ENCODE measurements at regions not wholly inside any gene's neighbourhood (a gene's known extent, or its start where the extent isn't known, plus 50 kb on each side); places are given as distances from the start of the nearest gene placed in this dataset.

DNA sequence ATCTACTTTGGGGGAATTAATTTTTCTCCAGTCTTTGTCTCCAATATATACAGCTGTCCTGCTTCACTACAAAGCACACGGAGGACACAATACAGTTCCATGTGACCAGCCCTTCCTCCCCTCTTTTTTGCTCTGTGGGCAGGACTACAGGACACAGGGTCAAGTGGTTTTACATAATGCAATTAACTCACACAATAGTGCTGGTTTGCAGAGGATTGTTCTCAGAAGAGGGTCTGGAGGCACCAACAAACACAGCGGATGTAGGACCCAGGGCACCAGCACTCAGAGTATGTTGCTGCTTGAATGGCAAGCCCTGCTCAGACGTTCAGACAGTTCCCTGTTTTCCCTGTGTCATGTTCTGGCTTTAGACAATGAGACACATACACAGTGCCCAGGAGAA lies 52.0 kb upstream of the NPTX2 start:
- no peak for DNase-seq

DNA sequence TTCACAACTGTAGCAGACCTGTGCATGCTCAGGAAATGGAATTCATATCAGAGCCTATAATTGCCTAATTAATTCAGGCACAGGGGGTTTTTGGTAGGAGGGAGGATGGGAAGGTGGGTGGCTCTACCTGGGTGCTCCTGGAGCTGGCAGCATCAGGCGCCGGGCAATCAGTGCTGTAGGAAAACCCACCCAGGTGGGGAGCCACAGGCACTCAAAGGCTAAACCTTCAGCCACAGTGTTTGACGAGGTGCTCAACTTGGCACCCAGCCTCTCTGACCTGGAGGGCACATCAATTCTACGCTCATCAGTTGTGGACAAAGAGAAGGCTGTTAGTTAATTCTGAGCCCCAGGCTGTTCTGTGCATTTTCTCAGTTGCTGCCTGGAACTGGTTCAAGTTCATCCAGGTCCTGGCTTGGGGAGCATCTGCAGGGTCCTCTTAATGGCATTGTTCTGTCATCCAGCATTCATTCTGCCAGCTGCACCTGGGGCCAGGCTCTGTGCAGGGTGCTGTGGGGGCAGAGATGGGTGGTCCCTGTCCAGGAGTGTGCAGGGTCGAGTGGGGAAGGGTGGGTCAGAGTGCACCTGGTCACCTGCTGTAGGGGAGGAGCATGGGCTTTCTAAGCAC lies 54.1 kb upstream of the NPTX2 start:
- no peak for DNase-seq

DNA sequence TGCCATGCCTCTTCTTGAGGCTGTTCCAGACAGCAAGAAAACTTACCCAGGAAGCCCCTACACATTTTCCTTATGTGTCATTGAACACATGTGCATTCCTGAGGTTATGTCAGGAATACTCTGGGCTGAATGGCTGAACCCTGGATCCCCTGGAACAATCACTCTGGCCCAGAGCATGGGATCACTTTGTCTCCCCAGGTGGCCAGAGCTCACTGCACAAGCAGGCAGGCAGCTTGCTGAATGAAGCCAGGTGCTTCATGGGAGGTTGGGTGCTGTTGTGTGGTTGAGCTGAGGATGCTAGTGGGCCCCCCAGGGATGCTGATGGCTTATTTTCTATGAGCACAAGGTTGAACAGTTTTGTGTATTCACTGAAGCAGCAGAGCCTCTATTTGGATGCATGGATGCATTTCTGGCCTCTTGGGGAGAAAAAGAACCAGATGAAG lies 54.7 kb upstream of the NPTX2 start:
- DNase-seq = no peak

DNA sequence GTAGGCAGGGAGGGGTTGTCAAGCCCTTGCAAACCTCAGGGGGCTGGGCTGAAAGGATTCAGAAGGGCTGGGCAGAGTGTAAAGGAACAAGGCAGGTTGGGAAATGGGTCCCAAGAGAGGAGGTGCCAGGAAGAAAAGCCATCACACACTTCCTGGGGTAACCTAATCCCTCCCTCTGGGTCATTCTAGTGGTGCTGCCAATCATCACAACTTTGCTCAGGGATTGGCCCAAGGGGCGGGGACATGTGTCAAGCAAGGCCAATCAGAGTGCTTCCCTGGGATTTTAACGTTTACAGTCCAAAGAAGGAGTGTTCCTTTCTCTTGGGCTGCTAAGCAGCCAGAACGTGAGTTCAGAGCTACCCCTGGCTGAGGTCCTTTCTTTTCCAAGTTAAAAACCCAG lies 57.1 kb upstream of the NPTX2 start:
- DNase-seq = no peak

DNA sequence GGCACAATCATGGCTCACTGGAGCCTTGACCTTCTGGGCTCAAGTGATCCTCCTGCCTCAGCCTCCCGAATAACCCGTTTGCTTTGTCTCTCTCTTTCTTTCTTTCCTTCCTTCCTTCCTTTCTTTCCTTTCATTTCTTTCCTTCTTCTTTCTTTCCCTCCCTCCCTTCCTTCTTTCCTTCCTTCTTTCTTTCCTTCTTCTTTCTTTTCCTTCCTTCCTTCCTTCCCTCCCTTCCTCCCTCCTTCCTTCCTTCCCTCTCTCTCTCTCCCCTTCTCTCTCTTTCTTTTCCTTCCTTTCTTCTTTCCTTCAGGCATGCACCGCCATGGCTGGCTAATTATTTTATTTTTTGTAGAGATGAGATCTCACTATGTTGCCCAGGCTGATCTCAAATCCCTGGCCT lies 57.9 kb upstream of the NPTX2 start:
- DNase-seq = no peak

DNA sequence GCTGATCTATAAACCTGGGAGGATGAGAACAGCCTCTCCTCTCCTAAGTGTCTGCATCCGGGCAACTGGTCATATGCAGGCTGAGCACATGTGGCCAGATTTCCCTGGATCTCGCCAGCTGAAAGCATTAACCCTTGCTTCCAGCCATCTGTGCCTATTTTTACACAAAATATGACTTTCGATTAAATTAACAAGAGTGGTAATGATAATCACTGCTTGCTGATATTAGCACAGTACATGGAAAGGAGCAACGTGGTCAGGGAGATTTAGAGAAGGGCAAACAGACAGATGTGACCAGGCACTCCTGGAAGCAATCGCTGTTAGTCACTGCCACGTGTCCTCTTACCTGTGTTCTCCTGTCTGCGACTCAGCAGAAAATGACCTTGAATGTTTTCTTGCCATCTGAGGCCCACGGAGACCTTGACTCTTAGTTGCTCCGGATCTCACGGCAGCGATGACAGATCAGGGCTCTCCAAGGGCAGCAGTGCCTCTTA lies 59.5 kb upstream of the NPTX2 start:
- no peak for DNase-seq

DNA sequence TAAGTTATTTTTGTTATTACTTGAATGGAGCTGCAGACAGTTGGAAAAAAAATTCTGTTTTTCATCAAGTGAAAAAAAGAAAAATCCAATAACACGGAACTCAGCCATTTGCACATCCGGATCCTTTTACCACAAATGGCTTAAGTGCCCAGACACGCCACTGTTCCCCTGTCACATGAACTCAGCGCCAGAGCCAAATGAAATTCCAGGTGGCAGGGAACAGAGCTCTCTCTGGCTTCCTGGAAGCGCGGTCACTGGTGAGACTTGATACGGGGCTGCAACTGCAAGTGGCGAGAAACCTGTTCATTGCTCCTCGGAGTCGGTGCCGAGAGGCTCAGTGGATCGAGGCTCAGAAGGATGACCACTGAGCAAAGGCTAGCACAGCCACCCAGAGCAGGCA lies 60.8 kb upstream of the NPTX2 start:
- DNase-seq = no peak

DNA sequence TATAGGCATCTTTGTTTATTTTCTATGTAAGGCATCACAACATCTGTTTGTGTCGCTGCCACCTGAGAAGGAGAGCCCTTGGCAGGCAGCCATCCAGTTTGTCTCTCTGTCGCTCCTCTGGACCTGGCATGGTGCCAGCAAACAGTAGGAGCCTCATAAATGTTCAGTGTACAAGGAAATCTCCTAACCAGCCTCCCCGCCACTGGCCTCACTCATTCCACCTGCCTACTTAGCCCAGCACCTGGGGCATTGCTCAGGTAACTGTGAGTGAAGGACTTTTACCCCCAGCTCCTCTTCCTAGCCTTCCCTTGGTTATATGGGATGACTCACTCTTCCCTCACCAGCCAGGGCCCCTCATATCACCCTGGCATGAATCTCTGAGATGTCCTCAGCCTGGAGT lies 61.7 kb upstream of the NPTX2 start:
- DNase-seq = no peak

DNA sequence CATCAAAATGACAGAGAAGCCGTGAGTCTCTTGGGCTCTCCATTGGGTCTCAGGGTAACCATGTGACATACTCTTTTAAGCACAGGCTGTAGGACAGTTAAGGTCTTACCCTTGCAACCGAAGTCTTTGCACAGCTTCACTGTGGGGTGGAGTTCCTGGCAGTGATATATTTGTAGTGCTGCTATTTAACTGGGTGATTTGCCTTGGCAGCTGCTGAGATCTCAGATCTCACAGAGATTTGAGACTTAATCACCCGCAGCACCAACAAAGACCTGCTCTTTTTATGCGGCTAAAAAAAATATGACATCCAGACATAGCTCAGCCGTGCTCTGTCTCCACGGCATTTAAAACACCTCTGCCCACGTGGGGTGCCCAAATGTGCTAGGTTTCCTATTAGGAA lies 63.4 kb upstream of the NPTX2 start:
- no peak for DNase-seq

DNA sequence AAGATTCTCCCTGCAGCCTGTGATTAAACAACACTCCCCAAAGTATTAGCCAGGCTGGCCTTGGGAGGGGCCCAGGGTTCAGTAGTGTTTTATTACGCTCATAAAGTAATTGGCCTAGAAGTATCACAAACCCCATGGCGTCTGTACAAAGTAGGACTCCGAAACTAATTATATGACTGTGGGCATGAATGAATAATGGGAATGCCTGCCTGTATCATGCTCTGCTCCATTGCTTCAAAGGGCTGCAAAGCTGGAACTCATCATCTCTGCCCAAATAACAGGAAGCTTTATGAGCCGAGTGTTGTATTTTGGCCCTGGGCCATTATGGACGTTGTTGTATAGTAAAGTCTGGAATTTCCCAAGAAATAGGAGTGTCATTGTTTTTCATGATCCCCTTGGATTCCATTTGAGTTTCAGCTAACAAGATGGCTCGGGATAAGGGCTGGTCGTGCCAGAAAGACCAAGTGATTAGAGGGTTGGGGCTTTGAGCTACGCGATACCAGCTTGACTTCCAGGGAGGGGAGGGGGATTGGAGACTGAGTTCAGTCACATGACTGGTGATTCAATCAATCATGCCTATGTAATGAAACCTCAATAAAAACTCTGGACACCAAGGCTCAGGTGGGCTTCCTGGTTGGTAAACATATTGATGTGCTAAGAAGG lies 65.3 kb upstream of the NPTX2 start:
- no peak for DNase-seq

DNA sequence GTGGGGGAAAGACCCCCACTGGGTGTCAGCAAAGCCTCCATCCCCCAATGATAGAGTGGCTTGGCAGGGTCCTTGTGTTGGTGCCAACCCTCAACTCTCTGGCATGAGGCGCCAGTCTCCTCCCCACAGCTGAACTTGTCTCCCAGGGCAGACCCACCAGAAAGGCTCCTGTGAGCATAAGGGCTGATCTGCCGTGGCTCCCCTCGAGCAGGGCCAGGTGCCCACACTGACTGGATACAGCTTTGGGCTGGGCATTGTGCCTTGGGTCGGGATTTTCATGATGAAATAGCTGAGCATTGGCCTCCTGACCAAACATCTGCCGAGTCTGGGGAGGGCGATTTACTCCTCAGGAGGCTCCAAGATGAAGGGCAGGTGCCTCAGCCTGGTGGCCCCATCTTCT lies 68.1 kb upstream of the NPTX2 start:
- DNase-seq = no peak

DNA sequence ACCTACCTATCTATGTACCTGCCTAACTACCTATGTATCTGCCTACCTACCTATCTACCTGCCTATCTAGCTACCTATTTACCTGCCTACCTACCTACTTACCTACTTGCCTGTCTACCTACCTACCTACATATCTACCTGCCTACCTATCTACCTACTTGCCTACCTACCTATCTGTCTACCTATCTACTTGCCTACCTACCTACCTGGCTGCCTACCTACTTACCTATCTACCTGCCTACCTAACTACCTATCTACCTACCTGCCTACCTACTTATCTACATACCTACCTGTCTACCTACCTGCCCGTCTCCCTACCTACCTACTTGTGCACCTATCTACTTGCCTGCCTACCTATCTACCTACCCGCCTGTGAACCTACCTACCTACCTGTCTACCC lies 68.7 kb upstream of the NPTX2 start:
- DNase-seq = no peak

DNA sequence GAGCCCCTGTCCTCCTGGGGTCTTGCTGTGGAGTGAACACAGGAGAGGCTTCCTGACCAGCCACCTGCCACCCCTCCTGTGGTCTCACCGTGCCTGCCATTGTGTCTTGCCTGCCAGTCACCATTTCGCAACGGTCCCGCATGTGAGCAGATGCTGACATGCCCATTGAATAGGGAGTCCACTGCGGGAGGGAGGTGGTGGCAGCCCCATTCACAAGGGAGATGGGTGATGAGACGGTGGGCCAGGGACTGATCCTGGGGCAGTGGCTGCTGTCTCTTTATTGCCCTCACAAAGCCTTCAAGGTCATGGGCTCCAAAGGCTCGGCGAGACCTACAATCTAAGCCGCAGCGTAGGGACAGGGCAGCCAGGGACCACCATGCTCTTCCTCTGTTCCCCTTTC lies 76.0 kb upstream of the NPTX2 start:
- no peak for DNase-seq

DNA sequence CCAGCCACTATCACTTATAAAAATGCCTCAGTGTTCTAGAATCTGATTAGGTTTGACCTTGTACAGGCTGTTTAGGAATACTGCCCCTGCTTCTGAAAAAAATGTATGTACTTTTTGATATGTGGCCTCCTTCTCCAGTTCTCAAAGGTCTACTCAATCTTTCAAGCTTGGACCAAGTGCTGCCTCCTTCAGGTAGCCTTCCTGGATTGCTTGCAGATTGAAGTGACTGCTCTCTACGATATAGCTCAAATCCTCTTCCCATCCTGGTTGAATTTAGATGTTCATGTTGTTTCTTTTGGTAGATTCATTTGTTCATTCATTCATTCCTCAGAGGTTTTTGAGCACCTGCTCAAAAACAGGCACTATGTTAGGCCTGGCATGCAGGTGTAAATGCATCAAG lies 77.2 kb upstream of the NPTX2 start:
- DNase-seq = no peak

DNA sequence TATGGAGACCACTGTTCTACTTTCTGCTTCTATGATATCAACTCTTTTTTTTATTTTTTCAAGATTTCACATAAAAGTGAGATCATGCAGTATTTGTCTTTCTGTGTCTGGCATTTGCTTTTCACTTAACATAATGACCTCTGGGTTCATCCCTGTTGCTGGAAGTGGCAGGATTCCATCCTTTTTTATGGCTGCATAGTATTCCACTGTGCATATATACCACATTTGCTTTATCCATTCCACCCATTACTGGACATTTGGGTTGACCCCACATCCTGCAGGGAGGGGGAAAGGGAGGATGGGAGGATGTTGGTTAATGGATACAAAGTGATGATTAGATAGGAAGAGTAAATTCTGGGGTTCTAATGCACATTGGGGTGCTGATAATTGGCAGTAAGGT lies 80.3 kb upstream of the NPTX2 start:
- no peak for DNase-seq

DNA sequence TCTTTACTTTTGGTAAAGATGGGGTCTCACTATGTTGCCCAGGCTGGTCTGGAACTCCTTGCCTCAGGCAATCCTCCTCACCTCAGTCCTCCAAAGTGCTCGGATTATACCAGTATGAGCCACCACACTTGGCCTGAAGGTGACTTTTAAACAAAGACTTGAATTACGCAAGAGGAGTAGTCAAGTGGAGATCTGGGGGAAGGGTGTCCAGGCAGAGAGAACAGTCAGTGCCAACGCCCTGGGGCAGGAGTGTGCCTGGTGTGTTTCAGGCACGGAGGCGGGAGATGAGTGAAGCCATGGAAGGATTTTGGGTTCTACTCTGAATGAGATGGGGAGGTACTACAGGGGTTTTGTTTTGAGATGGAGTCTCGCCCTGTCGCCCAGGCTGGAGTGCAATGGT lies 82.6 kb upstream of the NPTX2 start:
- DNase-seq = no peak

DNA sequence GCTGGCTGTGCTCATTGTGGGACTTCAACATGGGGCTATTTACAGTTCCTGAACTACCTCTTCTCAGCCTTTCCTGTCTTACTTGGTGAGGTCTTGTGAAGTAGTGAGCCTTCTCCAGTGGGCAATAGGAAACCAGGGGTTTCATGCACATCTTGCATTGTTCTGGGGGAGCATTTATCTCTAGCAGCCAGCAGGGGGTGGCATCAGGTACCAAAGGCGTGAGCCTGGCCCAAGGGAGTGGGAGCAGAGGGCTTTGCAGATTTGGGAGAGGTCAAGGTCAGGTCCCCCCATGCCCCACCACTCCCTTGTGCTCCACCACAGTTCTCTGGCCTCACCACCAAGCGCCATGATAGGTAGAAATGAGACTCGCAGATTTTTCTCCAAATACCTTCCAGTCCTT lies 85.4 kb upstream of the NPTX2 start:
- no peak for DNase-seq

DNA sequence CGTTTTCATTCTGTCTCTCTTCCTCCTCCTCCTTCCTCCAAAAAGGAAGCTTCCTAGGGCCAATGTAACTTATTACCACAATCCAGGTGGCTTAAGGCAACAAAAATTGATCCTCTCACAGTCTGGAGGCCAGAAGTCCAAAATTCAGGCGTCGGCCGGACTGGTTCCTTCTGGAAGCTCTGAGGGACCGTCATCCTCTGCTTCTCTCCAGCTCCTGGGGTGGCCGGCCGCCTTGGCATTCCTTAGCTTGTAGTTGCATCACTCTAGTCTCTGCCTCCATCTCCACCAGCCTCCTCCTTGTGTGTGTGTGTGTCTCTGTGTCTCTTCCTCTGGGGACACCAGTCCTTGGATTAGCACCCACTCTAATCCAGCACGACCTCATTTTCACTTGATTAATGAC lies 89.0 kb upstream of the NPTX2 start:
- DNase-seq = no peak

DNA sequence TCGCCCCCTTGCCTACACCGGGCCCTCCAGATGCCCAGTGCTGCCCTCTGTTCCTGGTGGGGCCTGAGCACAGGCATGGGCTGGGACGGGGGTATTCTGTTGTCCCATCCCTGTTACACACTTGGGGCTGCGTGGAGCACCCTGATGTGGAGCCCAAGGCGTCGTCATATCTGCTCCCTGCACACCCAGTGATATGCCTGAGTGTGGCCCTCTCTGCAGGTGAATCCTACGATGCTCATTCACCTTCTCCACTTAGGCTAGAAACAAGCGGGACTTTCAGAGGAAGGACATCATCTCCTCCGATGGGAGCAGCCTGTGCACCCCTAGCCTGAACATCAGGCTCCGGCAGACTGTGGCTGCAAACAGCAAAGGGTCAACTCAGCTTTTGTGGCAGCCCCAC lies 91.0 kb upstream of the NPTX2 start:
- no peak for DNase-seq

DNA sequence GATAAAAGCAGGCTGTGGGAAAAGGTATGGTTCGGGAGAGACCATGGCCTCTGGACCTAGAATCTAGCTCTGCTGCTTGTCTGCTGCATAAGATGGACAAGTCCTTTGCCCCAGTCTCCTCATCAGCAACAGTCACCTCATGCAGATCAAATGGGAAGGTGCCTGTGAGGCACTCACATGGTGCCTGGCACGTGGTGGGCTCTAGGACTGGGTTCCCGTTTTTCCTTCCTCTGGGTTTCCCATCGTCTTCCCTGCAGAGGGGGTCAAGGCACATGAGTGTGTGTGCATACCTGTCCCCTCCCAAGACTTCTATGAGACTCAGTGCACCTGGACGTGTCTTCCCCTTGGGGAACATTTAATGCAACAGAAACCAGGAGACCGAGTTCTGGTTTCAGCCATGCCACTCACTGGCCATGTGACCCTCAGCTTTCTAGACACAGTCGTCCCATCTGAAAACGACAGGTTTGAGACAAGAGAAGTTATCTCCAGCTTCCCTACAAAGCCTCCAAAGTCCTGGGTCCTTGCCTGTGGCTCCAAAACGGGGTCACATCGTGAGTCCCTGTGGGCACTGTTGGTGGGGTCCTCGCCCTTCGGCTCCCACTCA lies 95.9 kb upstream of the NPTX2 start:
- DNase-seq = no peak

DNA sequence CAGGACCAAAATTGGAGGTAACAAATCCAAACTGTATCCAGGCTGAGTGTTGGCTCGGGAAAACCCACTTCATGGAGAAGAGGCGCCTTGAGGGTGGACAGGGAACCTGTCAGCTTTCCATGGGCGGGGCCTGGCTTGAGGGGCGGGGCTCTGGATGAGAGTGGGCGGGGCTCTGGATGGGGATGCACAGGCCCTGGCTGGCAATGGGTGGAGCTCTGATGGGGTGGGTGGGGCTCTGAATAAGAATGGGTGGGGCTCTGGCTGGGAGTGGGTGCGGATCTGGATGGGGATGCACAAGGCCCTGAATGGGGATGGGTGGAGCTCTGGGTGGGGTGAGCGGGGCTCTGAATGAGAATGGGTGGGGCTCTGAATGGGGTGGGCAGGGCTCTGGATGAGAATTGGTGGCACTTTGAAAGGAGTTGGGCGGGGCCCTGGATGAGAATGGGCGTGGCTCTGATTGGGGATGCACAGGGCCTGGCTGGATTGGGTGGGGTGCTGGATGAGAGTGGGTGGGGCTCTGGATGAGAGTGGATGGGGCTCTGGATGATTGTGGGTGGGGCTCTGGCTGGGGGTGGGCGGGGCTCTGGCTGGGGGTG lies 96.6 kb upstream of the NPTX2 start:
- no peak for DNase-seq

DNA sequence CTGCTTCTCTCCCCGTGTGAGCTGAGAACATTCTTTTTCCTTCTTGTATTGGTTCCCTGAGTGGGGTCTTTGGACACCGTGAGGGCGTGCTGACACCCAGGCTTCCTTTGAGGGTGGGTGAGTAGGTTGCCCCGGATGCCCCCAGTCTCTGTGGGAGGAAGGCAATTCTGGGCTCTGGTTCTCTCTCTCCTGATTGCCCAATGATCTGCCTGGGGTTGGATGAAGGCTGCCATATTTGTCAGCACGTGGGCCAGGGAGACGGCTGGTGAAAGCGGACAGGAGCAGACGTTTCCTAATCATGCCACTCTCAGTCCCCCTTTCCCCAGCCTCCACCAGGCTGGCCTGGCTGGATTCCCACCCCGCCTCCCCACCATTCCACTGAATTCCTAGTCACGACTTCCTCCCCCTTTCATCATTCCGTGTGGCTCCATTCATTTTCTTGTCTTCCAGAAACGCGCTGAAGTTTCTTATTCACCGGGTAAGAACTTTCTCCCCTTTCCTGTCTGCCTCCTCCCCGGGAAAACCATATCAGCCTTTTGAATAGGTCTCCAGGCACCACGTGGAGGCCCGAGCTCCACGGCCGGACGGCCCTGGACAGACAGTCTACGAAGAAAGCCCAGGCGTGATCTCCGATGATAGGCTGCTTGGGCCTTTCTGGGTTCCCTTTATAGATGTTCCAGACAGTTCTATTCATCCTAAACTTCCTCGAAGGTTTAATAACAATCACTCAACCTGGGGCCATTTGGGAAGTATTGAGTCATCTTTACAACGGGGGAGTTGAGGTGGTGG lies 98.7 kb upstream of the NPTX2 start:
- no peak for DNase-seq
